ENCODE measurements at regions not wholly inside any gene's neighbourhood (a gene's known extent, or its start where the extent isn't known, plus 50 kb on each side); places are given as distances from the start of the nearest gene placed in this dataset.

- Histone ChIP-seq H3K9ac (ENCODE audit: control insufficient read depth, extremely low read depth, insufficient read depth, low read length) (no peak overlapping the region), H3K9me1 (ENCODE audit: control insufficient read depth, extremely low read depth, insufficient read depth, low read length) (no peaks in the 10 kb centered on the region), H3K4me2 (ENCODE audit: control insufficient read depth, extremely low read depth, insufficient read depth, low read depth, low read length) (no peak overlapping the region), H2AFZ (ENCODE audit: control insufficient read depth, low read length) (no peak overlapping the region), H3K36me3 (ENCODE audit: control insufficient read depth in 2 of 2, extremely low read depth in 1 of 2, insufficient read depth in 2 of 2, low read length in 2 of 2) (no peaks in the 10 kb centered on the region), H3K27me3 (ENCODE audit: control insufficient read depth, extremely low read depth, insufficient read depth, low read length) (no peaks in the 10 kb centered on the region), H3K27ac (ENCODE audit: control insufficient read depth, insufficient read depth, low read length) (no peak overlapping the region), H3K79me2 (ENCODE audit: control insufficient read depth, insufficient read depth, low read length) (no peaks in the 10 kb centered on the region), H3K4me3 (ENCODE audit: control insufficient read depth in 2 of 3, extremely low read depth in 1 of 3, insufficient read depth in 2 of 3, low read depth in 1 of 3, low read length in 3 of 3) (no peak overlapping the region), H3K9me3 (ENCODE audit: control insufficient read depth, low read depth, low read length) (no peaks in the 10 kb centered on the region), H3K4me1 (ENCODE audit: control insufficient read depth, extremely low read depth, insufficient read depth, low read length) (no peaks in the 10 kb centered on the region), H4K20me1 (ENCODE audit: control insufficient read depth, extremely low read depth, insufficient read depth, low read length) (no peaks in the 10 kb centered on the region)
- TF ChIP-seq CTCF (optimal IDR thresholded peaks at IDR 0.05 in 1 of 3, IDR thresholded peaks at IDR 0.05 in 1 of 3, conservative IDR thresholded peaks at IDR 0.05 in 1 of 3; ENCODE audit: extremely low read depth in 1 of 3, insufficient read depth in 2 of 3, low read length in 3 of 3) = no peak
- TF ChIP-seq EZH2 (IDR thresholded peaks at IDR 0.05; ENCODE audit: low read length) = no peak
- FAIRE-seq = no peak
- DNase-seq (ENCODE audit: low read depth, low spot score) = no peak
- dilution Hi-C loops (cut with MboI; ENCODE audit: extremely low pct_ligation_motif_present, low sequenced_read_pairs) = no loop called here
Measured at GRCh38 chr1:182163821-182164223, 102.3 kb upstream of the ZNF648 start.

- Histone ChIP-seq H3K9me1 (ENCODE audit: control insufficient read depth, extremely low read depth, insufficient read depth, low read length) (no peaks in the 10 kb centered on the region), H4K20me1 (ENCODE audit: control insufficient read depth, extremely low read depth, insufficient read depth, low read length) (no peaks in the 10 kb centered on the region)
- FAIRE-seq = no peak
Measured at GRCh38 chr1:182159443-182159842, 97.9 kb upstream of the ZNF648 start.

More at GRCh38 chr1:182159443-182159842, 97.9 kb upstream of the ZNF648 start:
- no peak overlapping the region for H3K4me2 ChIP-seq (ENCODE audit: control insufficient read depth, extremely low read depth, insufficient read depth, low read depth, low read length)
- H3K79me2 ChIP-seq (ENCODE audit: control insufficient read depth, insufficient read depth, low read length) = no peaks in the 10 kb centered on the region
- H2AFZ ChIP-seq (ENCODE audit: control insufficient read depth, low read length) = no peak overlapping the region
- DNase-seq (ENCODE audit: low read depth, low spot score) = no peak
- H3K27me3 ChIP-seq (ENCODE audit: control insufficient read depth, extremely low read depth, insufficient read depth, low read length) = no peaks in the 10 kb centered on the region
- H3K4me3 ChIP-seq (ENCODE audit: control insufficient read depth in 2 of 3, extremely low read depth in 1 of 3, insufficient read depth in 2 of 3, low read depth in 1 of 3, low read length in 3 of 3) = no peak overlapping the region
- dilution Hi-C loops (cut with MboI; ENCODE audit: extremely low pct_ligation_motif_present, low sequenced_read_pairs) = no loop called here
- no peak overlapping the region for H3K9ac ChIP-seq (ENCODE audit: control insufficient read depth, extremely low read depth, insufficient read depth, low read length)
- no peaks in the 10 kb centered on the region for H3K36me3 ChIP-seq (ENCODE audit: control insufficient read depth in 2 of 2, extremely low read depth in 1 of 2, insufficient read depth in 2 of 2, low read length in 2 of 2)
- H3K27ac ChIP-seq (ENCODE audit: control insufficient read depth, insufficient read depth, low read length) = no peak overlapping the region
- no peaks in the 10 kb centered on the region for H3K4me1 ChIP-seq (ENCODE audit: control insufficient read depth, extremely low read depth, insufficient read depth, low read length)
- TF ChIP-seq CTCF (optimal IDR thresholded peaks at IDR 0.05 in 1 of 3, IDR thresholded peaks at IDR 0.05 in 1 of 3, conservative IDR thresholded peaks at IDR 0.05 in 1 of 3; ENCODE audit: extremely low read depth in 1 of 3, insufficient read depth in 2 of 3, low read length in 3 of 3) (no peak), EZH2 (IDR thresholded peaks at IDR 0.05; ENCODE audit: low read length) (no peak)
- no peaks in the 10 kb centered on the region for H3K9me3 ChIP-seq (ENCODE audit: control insufficient read depth, low read depth, low read length)

Data from keratinocyte (primary cell).